Heart left ventricle (tissue), 16 donors: ENCODE measurements at regions not wholly inside any gene's neighbourhood (a gene's known extent, or its start where the extent isn't known, plus 50 kb on each side); places are given as distances from the start of the nearest gene placed in this dataset.
A peak's percentile ranks its signal among the peaks of the same experiment; 100 is the strongest.

ENCODE experiments used
- ATAC-seq, 4 donors: fragments of 200-7000 bp; cut with Tn5 transposase; one replicate each; pipeline ENCODE4 v1.9.1; 2020 to 2022; ENCODE audit warnings: moderate library complexity in 4 of 4, mild to moderate bottlenecking in 3 of 4, moderate number of reproducible peaks in 1 of 4
- DNase-seq, 5 donors: peaks; one replicate each; pipeline ENCODE4 v3.0.0-alpha.2; 2020
- H3K27ac ChIP-seq, 12 donors: fragments of 200-600 bp; sonication (generic) in 4 of 12; one replicate each; pipeline versions ENCODE4 v1.5.0 to v1.8.0; 2016 to 2022; ENCODE audit warnings: mild to moderate bottlenecking in 2 of 12
- H3K27me3 ChIP-seq, 9 donors: fragments of 200-600 bp; sonication (generic) in 2 of 9; one replicate each; pipeline versions ENCODE4 v1.5.1 to v1.8.0; 2016 to 2022; ENCODE audit warnings: mild to moderate bottlenecking in 3 of 9
- H3K36me3 ChIP-seq, 9 donors: fragments of 200-600 bp; sonication (generic) in 2 of 9; one replicate each; pipeline versions ENCODE4 v1.5.0 to v1.8.0; 2018 to 2022; ENCODE audit warnings: mild to moderate bottlenecking in 2 of 9
- H3K4me1 ChIP-seq, 12 donors: fragments of 200-600 bp; sonication (generic) in 4 of 12; one replicate each; pipeline versions ENCODE4 v1.5.0 to v1.8.0; 2016 to 2022; ENCODE audit warnings: mild to moderate bottlenecking in 3 of 12
- H3K4me3 ChIP-seq, 12 donors: fragments of 200-600 bp; sonication (generic) in 4 of 12; one replicate each; pipeline versions ENCODE4 v1.5.0 to v1.8.0; 2017 to 2022; ENCODE audit warnings: mild to moderate bottlenecking in 9 of 12, moderate library complexity in 4 of 12
- H3K9me3 ChIP-seq, 12 donors: fragments of 200-600 bp; sonication (generic) in 4 of 12; one replicate each; pipeline versions ENCODE4 v1.5.0 to v1.8.0; 2016 to 2022; ENCODE audit warnings: mild to moderate bottlenecking in 1 of 12
- CTCF ChIP-seq, 12 donors: fragments of 200-600 bp; sonication (generic) in 4 of 12; IDR thresholded peaks; one replicate each; pipeline versions ENCODE4 v1.5.0 to v1.8.0; 2018 to 2022; ENCODE audit warnings: antibody characterized with exemption in 12 of 12, mild to moderate bottlenecking in 5 of 12
- POLR2A ChIP-seq, 2 donors: fragments of 450-650 bp; IDR thresholded peaks; one replicate each; pipeline ENCODE4 v1.6.1; 2017; ENCODE audit warnings: antibody characterized with exemption in 2 of 2, mild to moderate bottlenecking in 2 of 2, moderate library complexity in 2 of 2
- WGBS, 4 donors: extraction: QIAGEN DNeasy Blood & Tissue Kit in 2 of 4; methylation state at CpG; one replicate each; pipeline versions ENCODE4 v1.1.5 to v1.1.7; 2013 to 2018; 5-methylcytosine and 5-hydroxymethylcytosine counted together
- intact Hi-C, 10 donors: fragments of 100-400 bp; cut with DNase I; formaldehyde crosslinking; loops; one replicate each; pipeline versions ENCODE4 v1.11.1 to v1.14.2; 2022
- donor health status: ischemic (EF 13 %, LVEDD 7.1; RV severe dilation, severe dysfunction).
- donor health status: healthy with polysubstance abuse.
- donor health status: DM: no; HTN: yes; CAD: no.
- donor health status: DM: no; HTN: no; CAD: no.
- donor health status: ischemic (EF 25% LVEDD 6.9; RV normal size, moderate dysfunction).
- donor health status: ischemic (EF 25% LVEDD 5.7; RV mildly dilated, moderate dysfunction).
- donor health status: healthy.
- donor health status: DM: yes; HTN: yes; CAD: no.
- donor health status: ischemic (EF 35%, LVEDD 5.7; RV mildly dilated, moderate dysfunction).
- donor health status: nonischemic (EF 11% LVEDD 7.7; RV severe dilation, severe dysfunction).
- donor health status: DM: yes; HTN: yes; CAD: no.
- donor health status: PGD.
- donor health status: ischemic (EF 29% LVEDD 5.4; RV normal size, mild dysfunction).
- donor health status: nonischemic (EF 23%, LVEDD 6.1; RV moderate dilation, normal function).

DNA sequence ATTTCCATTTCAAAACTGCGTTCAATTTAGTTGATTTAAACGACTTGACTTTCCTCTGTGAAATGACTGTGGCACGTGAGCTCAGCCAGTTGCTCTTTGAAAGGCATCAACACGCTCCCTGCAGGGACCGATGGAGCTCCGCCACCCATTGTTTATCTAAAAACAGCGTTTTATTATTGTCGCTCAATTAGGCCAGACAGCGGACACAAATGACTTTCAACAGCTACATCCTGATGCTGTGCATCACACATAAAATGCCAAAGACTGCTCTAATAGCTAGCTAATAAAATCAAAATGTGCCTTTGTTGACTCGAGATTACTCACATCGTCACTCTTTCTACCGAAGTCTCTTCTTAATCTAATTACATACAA, 332.5 kb downstream of the CD83 start:
- peaks cover 0 to 7% (median 0%) of the 10 kb centered on the region in 12 donors for H3K9me3 ChIP-seq
- no peaks in the 10 kb centered on the region for H3K27me3 ChIP-seq
- no peak overlapping the region for H3K4me3 ChIP-seq
- no peak for TF ChIP-seq POLR2A (IDR thresholded peaks at IDR 0.05)
- no peak for TF ChIP-seq CTCF (IDR thresholded peaks at IDR 0.05)
- DNase-seq (no peak), ATAC-seq (peak in 2 of 4 donors; percentile 17 to 37)
- peaks cover 0 to 44% (median 13%) of the 10 kb centered on the region in 12 donors for H3K4me1 ChIP-seq
- H3K27ac ChIP-seq = peak overlapping the region in 3 of 12 donors; percentile 37 to 45 (median 37)
- H3K36me3 ChIP-seq = peaks cover 0 to 3% (median 0%) of the 10 kb centered on the region in 9 donors
- WGBS, 4 donors = 45 to 52% (median 49%) methylated on average over 12 of the region's 12 CpGs
- intact Hi-C loops = no loop called here

DNA sequence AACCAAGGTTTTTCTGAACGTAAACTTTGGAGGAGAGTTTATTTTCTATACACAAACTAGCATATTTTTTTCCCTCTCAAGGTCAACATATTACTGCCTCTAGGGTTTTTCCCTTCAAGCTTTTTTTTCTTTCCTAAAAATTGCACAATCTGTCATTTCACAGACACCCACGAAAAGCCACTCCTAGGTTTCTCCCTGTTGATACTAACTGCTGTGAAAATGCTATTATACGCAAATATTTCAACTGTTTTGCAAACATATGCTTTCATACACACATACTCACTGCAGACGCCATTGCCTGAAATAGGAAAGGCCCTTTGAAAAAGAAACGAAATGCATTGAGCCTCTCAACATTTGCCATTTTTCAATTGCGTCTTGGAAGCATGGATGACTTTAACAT, 333.0 kb downstream of the CD83 start:
- H3K27ac ChIP-seq = no peak overlapping the region
- peaks cover 0 to 48% (median 18%) of the 10 kb centered on the region in 12 donors for H3K4me1 ChIP-seq
- H3K27me3 ChIP-seq = no peaks in the 10 kb centered on the region
- DNase-seq (no peak), ATAC-seq (no peak)
- peaks cover 0 to 7% (median 0%) of the 10 kb centered on the region in 12 donors for H3K9me3 ChIP-seq
- WGBS, 4 donors = 90 to 92% (median 91%) methylated on average over 6 of the region's 6 CpGs
- intact Hi-C loops = no loop called here
- H3K36me3 ChIP-seq = peaks cover 0 to 3% (median 0%) of the 10 kb centered on the region in 9 donors
- no peak for TF ChIP-seq CTCF (IDR thresholded peaks at IDR 0.05)
- no peak for TF ChIP-seq POLR2A (IDR thresholded peaks at IDR 0.05)
- H3K4me3 ChIP-seq = no peak overlapping the region

GRCh38 chr6:14451594-14452374, 334.2 kb downstream of the CD83 start:
- WGBS, 4 donors = 94 to 97% (median 95%) methylated on average over 9 of the region's 9 CpGs
- Histone ChIP-seq H3K27ac (no peak overlapping the region), H3K4me3 (no peak overlapping the region), H3K4me1 (peaks cover 0 to 60% (median 20%) of the 10 kb centered on the region in 12 donors), H3K36me3 (peaks cover 0 to 3% (median 0%) of the 10 kb centered on the region in 9 donors), H3K27me3 (no peaks in the 10 kb centered on the region), H3K9me3 (peaks cover 0 to 7% (median 0%) of the 10 kb centered on the region in 12 donors)
- intact Hi-C loops = no loop called here
- no peak for TF ChIP-seq CTCF (IDR thresholded peaks at IDR 0.05)
- no peak for TF ChIP-seq POLR2A (IDR thresholded peaks at IDR 0.05)
- DNase-seq (no peak), ATAC-seq (no peak)

DNA sequence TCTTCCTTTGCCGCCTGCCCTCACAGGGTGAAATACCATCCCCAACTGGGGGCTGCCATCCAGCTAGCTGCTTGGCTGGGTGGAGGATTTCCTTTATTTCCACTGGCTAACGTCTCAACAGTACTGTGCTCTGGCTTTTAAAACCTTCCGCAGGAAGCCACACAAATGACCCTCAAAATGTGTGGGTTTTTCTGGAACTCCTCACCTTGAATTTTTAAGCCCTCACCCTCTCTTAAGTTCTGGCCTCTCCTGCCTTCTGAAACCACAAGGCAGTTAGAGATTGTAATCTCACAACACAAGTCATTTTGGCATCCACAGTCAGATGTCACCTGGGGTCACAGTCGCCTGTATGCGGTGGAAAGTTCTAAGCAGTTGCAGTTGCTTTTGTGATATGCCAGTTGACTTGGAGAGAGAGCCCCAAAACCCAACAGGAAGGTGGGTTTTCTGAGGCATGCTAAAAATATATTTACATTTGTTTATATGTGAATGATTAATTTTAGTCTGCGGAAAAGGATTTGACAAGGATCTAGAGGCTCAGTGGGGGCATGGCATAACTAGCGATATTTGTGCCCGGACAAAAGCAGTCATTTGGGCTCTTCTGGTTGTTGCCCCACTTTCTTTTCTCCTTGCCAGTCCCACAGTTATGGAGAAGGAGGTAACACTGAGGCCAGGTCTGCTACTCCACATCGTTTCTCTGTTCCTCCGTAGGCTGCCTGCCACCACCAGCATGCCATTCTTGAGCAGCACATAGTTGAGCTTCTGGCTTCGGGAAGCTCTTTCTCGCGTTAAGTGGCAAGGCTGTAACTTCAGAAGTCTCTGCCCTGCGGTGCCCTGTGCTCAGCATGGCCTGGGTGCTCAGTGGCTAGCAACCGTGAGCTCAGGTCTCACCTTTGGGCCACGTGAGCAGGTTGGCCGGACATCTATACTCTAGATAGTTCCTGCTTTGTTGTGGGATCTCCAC, 335.3 kb downstream of the CD83 start:
- no peak overlapping the region for H3K4me3 ChIP-seq
- WGBS, 4 donors = 73 to 87% (median 83%) methylated on average over 17 of the region's 17 CpGs
- DNase-seq = no peak
- peaks cover 0 to 63% (median 20%) of the 10 kb centered on the region in 12 donors for H3K4me1 ChIP-seq
- no peak overlapping the region for H3K27ac ChIP-seq
- no peak for ATAC-seq
- no peak for TF ChIP-seq POLR2A (IDR thresholded peaks at IDR 0.05)
- no peak for TF ChIP-seq CTCF (IDR thresholded peaks at IDR 0.05)
- peaks cover 0 to 5% (median 0%) of the 10 kb centered on the region in 12 donors for H3K9me3 ChIP-seq
- H3K36me3 ChIP-seq = peaks cover 0 to under 1% (median 0%) of the 10 kb centered on the region in 9 donors
- no peaks in the 10 kb centered on the region for H3K27me3 ChIP-seq
- intact Hi-C loops = no loop called here
